PFSK-1 (cell line): ENCODE measurements at regions not wholly inside any gene's neighbourhood (a gene's known extent, or its start where the extent isn't known, plus 50 kb on each side); places are given as distances from the start of the nearest gene placed in this dataset.

ENCODE experiments used
- FOXP2 ChIP-seq: optimal IDR thresholded peaks from 2 replicates; pipeline ENCODE3; 2011; ENCODE audit warnings: borderline replicate concordance, control low read depth, inconsistent platforms; ENCODE audit not compliant: insufficient read depth; ENCODE audit errors: extremely low read length, extremely low read depth
- POLR2AphosphoS5 ChIP-seq: IDR thresholded peaks from 2 replicates; pipeline ENCODE4 v1.6.1; 2012; ENCODE audit warnings: low read depth, mild to moderate bottlenecking, control low read depth, low read length, moderate library complexity
- REST ChIP-seq, 2 experiments: IDR thresholded peaks; 2 replicates each; pipeline versions ENCODE4 v1.6.1 to v1.8.0; 2011 to 2012; ENCODE audit warnings: low read depth in 2 of 2, low read length in 2 of 2, control low read depth in 1 of 2, inconsistent platforms in 1 of 2, mild to moderate bottlenecking in 1 of 2, moderate library complexity in 1 of 2; ENCODE audit not compliant: insufficient read depth in 1 of 2
- SIN3A ChIP-seq: IDR thresholded peaks from 2 replicates; pipeline ENCODE4 v1.6.1; 2012; ENCODE audit warnings: mild to moderate bottlenecking, low read length, moderate library complexity, borderline replicate concordance; ENCODE audit not compliant: insufficient read depth
- TAF1 ChIP-seq: IDR thresholded peaks from 2 replicates; pipeline ENCODE4 v1.6.1; 2012; ENCODE audit warnings: low read length, control low read depth, borderline replicate concordance; ENCODE audit not compliant: insufficient read depth

- no peak for TF ChIP-seq POLR2AphosphoS5
- TF ChIP-seq REST (IDR thresholded peaks at IDR 0.05; ENCODE audit: insufficient read depth in 1 of 2, low read depth in 2 of 2, low read length in 2 of 2) = no peak
- no peak for TF ChIP-seq SIN3A
- no peak for TF ChIP-seq TAF1
- no peak for TF ChIP-seq FOXP2
Observed at GRCh38 chr11:79675081-79675480, 234.3 kb upstream of the TENM4 start.
